ENCODE measurements at regions not wholly inside any gene's neighbourhood (a gene's known extent, or its start where the extent isn't known, plus 50 kb on each side); places are given as distances from the start of the nearest gene placed in this dataset.
"Not testable (repeated sequence)": the region's sequence is repeated elsewhere in the genome, so short reads cannot be mapped to it uniquely, and the experiment has no call there.

GRCh38 chr14:98932431-98933325, 339.3 kb downstream of the BCL11B start:
- DNase-seq (ENCODE audit: low spot score) = no peak
- peak overlapping the region; percentile 43 for H3K4me3 Mint-ChIP-seq (ENCODE audit: low read depth)
- peak overlapping the region; percentile 62 for H3K27ac Mint-ChIP-seq
- H3K9me3 Mint-ChIP-seq = peaks cover 10% of the 10 kb centered on the region
- no peaks in the 10 kb centered on the region for H3K27me3 Mint-ChIP-seq (ENCODE audit: low read depth)
- H3K4me1 Mint-ChIP-seq (ENCODE audit: low read depth) = peaks cover 50% of the 10 kb centered on the region
- intact Hi-C loops (cut with micrococcal nuclease) = loop anchor here (5.0 to 10.0 kb wide), 2 partner anchors 52 to 1475 kb away; no protein-coding TSS in a partner anchor
- H3K36me3 Mint-ChIP-seq (ENCODE audit: low read depth) = peaks cover 12% of the 10 kb centered on the region

GRCh38 chr14:98934569-98934968, 337.4 kb downstream of the BCL11B start:
- Mint-ChIP-seq H3K36me3 (ENCODE audit: low read depth) (peaks cover 12% of the 10 kb centered on the region), H3K4me1 (ENCODE audit: low read depth) (peaks cover 57% of the 10 kb centered on the region), H3K27ac (peak overlapping the region; percentile 48), H3K9me3 (peaks cover 10% of the 10 kb centered on the region)
- H3K27me3 Mint-ChIP-seq (ENCODE audit: low read depth); DNase-seq (ENCODE audit: low spot score); H3K4me3 Mint-ChIP-seq (ENCODE audit: low read depth): not testable (repeated sequence)
- intact Hi-C loops (cut with micrococcal nuclease) = loop anchor here (5.0 to 10.0 kb wide), 2 partner anchors 50 to 1477 kb away; no protein-coding TSS in a partner anchor

DNA sequence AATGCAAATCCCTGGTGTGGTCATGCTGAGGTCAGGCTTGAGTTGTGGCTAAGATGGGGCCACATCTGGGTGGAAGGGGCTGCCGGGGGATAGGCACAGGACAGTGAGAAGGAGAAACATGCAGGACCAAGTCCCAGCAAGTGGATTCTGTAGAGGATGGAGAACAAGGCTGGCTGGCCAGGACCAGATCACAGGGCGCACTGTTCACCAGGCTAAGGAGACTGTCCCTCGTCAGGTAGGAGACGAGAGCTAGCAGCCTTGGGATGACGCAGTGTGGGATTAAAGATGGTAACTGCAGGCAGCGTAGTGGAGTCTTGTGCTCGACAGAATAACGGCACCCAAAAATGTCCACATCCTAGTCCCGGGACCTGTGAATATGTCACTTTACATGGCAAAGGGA, 336.1 kb downstream of the BCL11B start:
- DNase-seq (ENCODE audit: low spot score) = no peak
- Mint-ChIP-seq H3K4me1 (ENCODE audit: low read depth) (peaks cover 63% of the 10 kb centered on the region), H3K27ac (no peak overlapping the region), H3K4me3 (ENCODE audit: low read depth) (no peak overlapping the region), H3K27me3 (ENCODE audit: low read depth) (no peaks in the 10 kb centered on the region), H3K9me3 (peaks cover 10% of the 10 kb centered on the region), H3K36me3 (ENCODE audit: low read depth) (peaks cover 12% of the 10 kb centered on the region)
- intact Hi-C loops (cut with micrococcal nuclease) = loop anchor here (10.0 kb wide), 1 partner anchor 49 kb away; no protein-coding TSS in a partner anchor

- Mint-ChIP-seq H3K4me1 (ENCODE audit: low read depth) (peaks cover 60% of the 10 kb centered on the region), H3K27me3 (ENCODE audit: low read depth) (no peaks in the 10 kb centered on the region), H3K27ac (no peak overlapping the region), H3K4me3 (ENCODE audit: low read depth) (no peak overlapping the region), H3K36me3 (ENCODE audit: low read depth) (peaks cover 12% of the 10 kb centered on the region), H3K9me3 (peaks cover 10% of the 10 kb centered on the region)
- intact Hi-C loops (cut with micrococcal nuclease) = loop anchor here (10.0 kb wide), 1 partner anchor 48 kb away; no protein-coding TSS in a partner anchor
- no peak for DNase-seq (ENCODE audit: low spot score)
These were observed 335.0 kb downstream of the BCL11B start for GRCh38 chr14:98937021-98937420.

GRCh38 chr14:98937712-98938505, 334.1 kb downstream of the BCL11B start:
- peaks cover 10% of the 10 kb centered on the region for H3K9me3 Mint-ChIP-seq
- no peak overlapping the region for H3K27ac Mint-ChIP-seq
- peaks cover 12% of the 10 kb centered on the region for H3K36me3 Mint-ChIP-seq (ENCODE audit: low read depth)
- DNase-seq (ENCODE audit: low spot score) = no peak
- H3K4me1 Mint-ChIP-seq (ENCODE audit: low read depth) = peaks cover 52% of the 10 kb centered on the region
- intact Hi-C loops (cut with micrococcal nuclease) = loop anchor here (10.0 kb wide), 1 partner anchor 47 kb away; no protein-coding TSS in a partner anchor
- no peak overlapping the region for H3K4me3 Mint-ChIP-seq (ENCODE audit: low read depth)
- H3K27me3 Mint-ChIP-seq (ENCODE audit: low read depth) = no peaks in the 10 kb centered on the region

- intact Hi-C loops (cut with micrococcal nuclease) = loop anchor here (5.0 kb wide), 1 partner anchor 326 kb away; no protein-coding TSS in a partner anchor
- Mint-ChIP-seq H3K27ac (no peak overlapping the region), H3K4me3 (ENCODE audit: low read depth) (no peak overlapping the region), H3K36me3 (ENCODE audit: low read depth) (no peaks in the 10 kb centered on the region), H3K9me3 (no peaks in the 10 kb centered on the region), H3K4me1 (ENCODE audit: low read depth) (peaks cover 39% of the 10 kb centered on the region), H3K27me3 (ENCODE audit: low read depth) (no peaks in the 10 kb centered on the region)
- no peak for DNase-seq (ENCODE audit: low spot score)
These were observed 331.1 kb downstream of the BCL11B start for GRCh38 chr14:98940693-98941437.

GRCh38 chr14:98941481-98941880, 330.5 kb downstream of the BCL11B start:
- H3K27ac Mint-ChIP-seq = no peak overlapping the region
- H3K36me3 Mint-ChIP-seq (ENCODE audit: low read depth) = no peaks in the 10 kb centered on the region
- H3K27me3 Mint-ChIP-seq (ENCODE audit: low read depth) = no peaks in the 10 kb centered on the region
- H3K4me3 Mint-ChIP-seq (ENCODE audit: low read depth) = no peak overlapping the region
- intact Hi-C loops (cut with micrococcal nuclease) = loop anchor here (5.0 kb wide), 1 partner anchor 326 kb away; no protein-coding TSS in a partner anchor
- peaks cover 39% of the 10 kb centered on the region for H3K4me1 Mint-ChIP-seq (ENCODE audit: low read depth)
- H3K9me3 Mint-ChIP-seq = no peaks in the 10 kb centered on the region
- no peak for DNase-seq (ENCODE audit: low spot score)

GRCh38 chr14:98943907-98944306, 328.1 kb downstream of the BCL11B start:
- Mint-ChIP-seq H3K27me3 (ENCODE audit: low read depth) (no peaks in the 10 kb centered on the region), H3K4me1 (ENCODE audit: low read depth) (peaks cover 41% of the 10 kb centered on the region), H3K27ac (no peak overlapping the region), H3K4me3 (ENCODE audit: low read depth) (no peak overlapping the region), H3K9me3 (no peaks in the 10 kb centered on the region), H3K36me3 (ENCODE audit: low read depth) (no peaks in the 10 kb centered on the region)
- intact Hi-C loops (cut with micrococcal nuclease) = loop anchor here (5.0 kb wide), 1 partner anchor 323 kb away; no protein-coding TSS in a partner anchor
- DNase-seq (ENCODE audit: low spot score) = no peak

- H3K27ac Mint-ChIP-seq = no peak overlapping the region
- H3K4me1 Mint-ChIP-seq (ENCODE audit: low read depth) = peaks cover 37% of the 10 kb centered on the region
- H3K4me3 Mint-ChIP-seq (ENCODE audit: low read depth) = no peak overlapping the region
- no peak for DNase-seq (ENCODE audit: low spot score)
- H3K27me3 Mint-ChIP-seq (ENCODE audit: low read depth) = no peaks in the 10 kb centered on the region
- no peaks in the 10 kb centered on the region for H3K9me3 Mint-ChIP-seq
- intact Hi-C loops (cut with micrococcal nuclease) = loop anchor here (5.0 kb wide), 1 partner anchor 322 kb away; no protein-coding TSS in a partner anchor
- H3K36me3 Mint-ChIP-seq (ENCODE audit: low read depth) = no peaks in the 10 kb centered on the region
These were observed 327.0 kb downstream of the BCL11B start for GRCh38 chr14:98944989-98945388.

GRCh38 chr14:98945611-98946570, 326.1 kb downstream of the BCL11B start:
- Mint-ChIP-seq H3K4me1 (ENCODE audit: low read depth) (peaks cover 30% of the 10 kb centered on the region), H3K27me3 (ENCODE audit: low read depth) (no peaks in the 10 kb centered on the region), H3K4me3 (ENCODE audit: low read depth) (no peak overlapping the region), H3K36me3 (ENCODE audit: low read depth) (no peaks in the 10 kb centered on the region), H3K27ac (no peak overlapping the region), H3K9me3 (no peaks in the 10 kb centered on the region)
- intact Hi-C loops (cut with micrococcal nuclease) = no loop called here
- DNase-seq (ENCODE audit: low spot score) = no peak

GRCh38 chr14:98946940-98947339, 325.1 kb downstream of the BCL11B start:
- DNase-seq (ENCODE audit: low spot score) = no peak
- no peak overlapping the region for H3K4me3 Mint-ChIP-seq (ENCODE audit: low read depth)
- no peaks in the 10 kb centered on the region for H3K27me3 Mint-ChIP-seq (ENCODE audit: low read depth)
- no peaks in the 10 kb centered on the region for H3K36me3 Mint-ChIP-seq (ENCODE audit: low read depth)
- H3K27ac Mint-ChIP-seq = no peak overlapping the region
- H3K9me3 Mint-ChIP-seq = no peaks in the 10 kb centered on the region
- H3K4me1 Mint-ChIP-seq (ENCODE audit: low read depth) = peaks cover 22% of the 10 kb centered on the region
- intact Hi-C loops (cut with micrococcal nuclease) = no loop called here
